ENCODE measurements at regions not wholly inside any gene's neighbourhood (a gene's known extent, or its start where the extent isn't known, plus 50 kb on each side); places are given as distances from the start of the nearest gene placed in this dataset.
"Not testable (repeated sequence)": the region's sequence is repeated elsewhere in the genome, so short reads cannot be mapped to it uniquely, and the experiment has no call there.

DNA sequence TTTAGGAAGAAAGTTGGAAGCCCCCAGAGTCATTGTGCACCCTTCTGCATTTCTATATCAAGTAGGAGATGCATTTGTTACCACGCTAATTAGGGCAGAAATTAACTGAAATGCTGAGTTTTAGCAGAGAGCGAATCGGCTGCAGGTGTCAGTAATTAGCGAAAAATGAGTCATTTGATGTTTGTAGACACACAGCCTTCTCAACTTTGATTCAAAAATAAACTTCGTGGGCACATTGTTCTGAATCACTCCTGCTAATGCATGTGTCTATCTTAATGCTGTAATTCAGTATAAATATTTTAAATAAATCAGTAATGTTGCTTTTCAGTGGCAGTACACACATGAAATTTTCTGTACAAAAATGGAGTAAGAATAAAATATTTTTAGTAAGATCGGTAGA, 109.5 kb upstream of the CARD11 start:
- no peak for DNase-seq (ENCODE audit: low read depth, low spot score)
- no peak overlapping the region for H3K9ac ChIP-seq (ENCODE audit: insufficient read length)

GRCh38 chr7:3154317-3154716, 110.7 kb upstream of the CARD11 start:
- no peak for DNase-seq (ENCODE audit: low read depth, low spot score)
- H3K4me3 ChIP-seq = no peak overlapping the region
- H3K36me3 ChIP-seq (ENCODE audit: insufficient read depth, low read length) = no peaks in the 10 kb centered on the region
- no peaks in the 10 kb centered on the region for H3K9me3 ChIP-seq (ENCODE audit: low read depth, low read length)
- TF ChIP-seq FOXP2 (optimal IDR thresholded peaks at IDR 0.05; ENCODE audit: control extremely low read depth, extremely low read length, insufficient read depth) (no peak), EZH2 (IDR thresholded peaks at IDR 0.05) (no peak), POLR2AphosphoS5 (IDR thresholded peaks at IDR 0.05; ENCODE audit: borderline replicate concordance, low read depth, low read length) (no peak)
- no peak overlapping the region for H3K27ac ChIP-seq
- no peak overlapping the region for H3K9ac ChIP-seq (ENCODE audit: insufficient read length)

More for the DNA sequence above, 109.5 kb upstream of the CARD11 start:
- H3K9me3 ChIP-seq (ENCODE audit: low read depth, low read length) = no peaks in the 10 kb centered on the region
- TF ChIP-seq FOXP2 (optimal IDR thresholded peaks at IDR 0.05; ENCODE audit: control extremely low read depth, extremely low read length, insufficient read depth) (no peak), POLR2AphosphoS5 (IDR thresholded peaks at IDR 0.05; ENCODE audit: borderline replicate concordance, low read depth, low read length) (no peak), EZH2 (IDR thresholded peaks at IDR 0.05) (no peak)
- no peak overlapping the region for H3K4me3 ChIP-seq
- peak overlapping the region; percentile 48; the same call in 1 of the 2 replicates for H3K27ac ChIP-seq
- H3K36me3 ChIP-seq (ENCODE audit: insufficient read depth, low read length) = no peaks in the 10 kb centered on the region

- TF ChIP-seq EZH2 (IDR thresholded peaks at IDR 0.05) (no peak), POLR2AphosphoS5 (IDR thresholded peaks at IDR 0.05; ENCODE audit: borderline replicate concordance, low read depth, low read length) (no peak), FOXP2 (optimal IDR thresholded peaks at IDR 0.05; ENCODE audit: control extremely low read depth, extremely low read length, insufficient read depth) (no peak)
- no peaks in the 10 kb centered on the region for H3K36me3 ChIP-seq (ENCODE audit: insufficient read depth, low read length)
- no peaks in the 10 kb centered on the region for H3K9me3 ChIP-seq (ENCODE audit: low read depth, low read length)
- H3K27ac ChIP-seq = no peak overlapping the region
- H3K4me3 ChIP-seq = no peak overlapping the region
- H3K9ac ChIP-seq (ENCODE audit: insufficient read length) = no peak overlapping the region
- peak; percentile 52 for DNase-seq (ENCODE audit: low read depth, low spot score)
Measured at GRCh38 chr7:3154881-3155494, 111.3 kb upstream of the CARD11 start.

DNA sequence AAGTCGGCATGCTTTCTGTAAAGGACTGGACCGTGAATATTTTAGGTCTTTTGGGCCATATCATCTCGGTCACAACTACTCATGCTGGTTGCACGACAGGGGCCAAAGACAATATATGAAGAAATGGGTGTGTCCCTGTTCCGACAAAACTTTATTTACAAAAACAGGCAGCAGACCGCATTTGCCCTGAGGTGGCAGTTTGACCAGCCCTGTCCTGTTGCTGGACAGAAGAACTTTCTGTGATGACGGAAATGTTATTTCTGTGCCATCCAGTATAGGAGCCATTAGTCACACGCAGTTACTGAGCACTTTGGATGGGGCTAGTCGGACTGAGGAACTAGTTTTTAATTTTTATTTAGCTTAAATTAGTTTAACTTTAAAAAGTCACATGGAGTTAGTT, 112.8 kb upstream of the CARD11 start:
- no peak overlapping the region for H3K4me3 ChIP-seq
- H3K9me3 ChIP-seq (ENCODE audit: low read depth, low read length) = no peaks in the 10 kb centered on the region
- H3K36me3 ChIP-seq (ENCODE audit: insufficient read depth, low read length) = no peaks in the 10 kb centered on the region
- no peak overlapping the region for H3K9ac ChIP-seq (ENCODE audit: insufficient read length)
- no peak for DNase-seq (ENCODE audit: low read depth, low spot score)
- no peak overlapping the region for H3K27ac ChIP-seq
- no peak for TF ChIP-seq POLR2AphosphoS5 (IDR thresholded peaks at IDR 0.05; ENCODE audit: borderline replicate concordance, low read depth, low read length)
- no peak for TF ChIP-seq EZH2 (IDR thresholded peaks at IDR 0.05)
- TF ChIP-seq FOXP2 (optimal IDR thresholded peaks at IDR 0.05; ENCODE audit: control extremely low read depth, extremely low read length, insufficient read depth) = no peak

DNA sequence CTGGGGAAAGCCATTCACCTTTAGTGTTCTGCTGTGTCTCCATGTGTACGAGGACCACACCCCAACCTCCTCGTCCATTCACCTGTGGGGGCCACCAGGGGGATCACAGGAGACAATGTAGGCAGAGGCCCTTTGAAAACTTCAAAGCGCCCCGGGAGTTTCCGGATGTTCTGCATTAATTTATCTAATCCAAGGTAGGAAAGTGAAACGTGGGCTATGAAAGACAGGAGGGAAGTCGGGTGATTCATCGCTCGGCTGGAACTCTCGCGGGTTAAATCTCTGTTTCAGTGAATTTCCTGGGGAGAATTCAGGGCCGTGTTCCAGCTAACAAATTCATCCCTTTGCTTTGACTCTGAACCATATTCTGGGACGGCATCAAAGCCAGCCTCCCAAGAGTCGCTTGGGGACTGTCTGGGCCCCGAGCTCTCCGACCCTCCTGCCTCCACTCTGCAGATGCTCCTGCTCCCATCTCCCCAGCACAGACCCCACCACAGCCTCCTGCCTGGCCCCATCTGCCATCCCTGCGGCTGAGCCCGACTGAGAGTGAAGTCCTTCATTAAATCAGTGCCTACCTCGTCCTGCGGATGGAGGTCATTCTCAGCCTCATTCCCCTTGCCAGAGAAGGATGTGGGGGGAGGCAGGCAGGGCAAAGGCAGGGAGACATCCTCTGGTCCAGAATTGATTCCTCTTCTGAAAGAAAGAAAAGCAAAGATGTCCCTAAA, 114.1 kb upstream of the CARD11 start:
- no peak overlapping the region for H3K4me3 ChIP-seq
- no peaks in the 10 kb centered on the region for H3K36me3 ChIP-seq (ENCODE audit: insufficient read depth, low read length)

DNA sequence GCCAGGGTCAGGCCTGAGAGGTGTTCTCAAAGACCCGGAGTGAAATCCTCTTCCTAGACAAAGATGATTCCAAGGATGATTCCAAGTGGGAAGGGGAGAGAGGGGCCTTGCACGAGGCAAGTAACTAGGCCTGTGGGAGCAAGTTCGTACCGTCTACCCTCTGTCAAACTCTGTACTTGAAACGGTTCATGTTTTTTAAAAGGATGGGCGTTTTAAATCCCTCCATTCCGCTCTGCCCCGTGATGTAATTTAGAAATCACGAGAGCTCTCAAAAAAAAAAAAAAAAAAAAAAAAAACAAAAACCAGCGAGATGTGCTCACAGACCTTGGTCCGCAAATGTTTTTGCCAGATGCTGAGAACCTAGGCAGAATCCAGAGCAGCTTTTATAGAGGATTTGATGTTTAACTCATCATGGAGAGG, 114.7 kb upstream of the CARD11 start:
- no peak for DNase-seq (ENCODE audit: low read depth, low spot score)
- H3K36me3 ChIP-seq (ENCODE audit: insufficient read depth, low read length) = no peaks in the 10 kb centered on the region
- no peak overlapping the region for H3K27ac ChIP-seq
- no peak overlapping the region for H3K4me3 ChIP-seq
- TF ChIP-seq FOXP2 (optimal IDR thresholded peaks at IDR 0.05; ENCODE audit: control extremely low read depth, extremely low read length, insufficient read depth) = no peak
- no peak for TF ChIP-seq EZH2 (IDR thresholded peaks at IDR 0.05)
- TF ChIP-seq POLR2AphosphoS5 (IDR thresholded peaks at IDR 0.05; ENCODE audit: borderline replicate concordance, low read depth, low read length) = no peak
- H3K9me3 ChIP-seq (ENCODE audit: low read depth, low read length) = no peaks in the 10 kb centered on the region
- no peak overlapping the region for H3K9ac ChIP-seq (ENCODE audit: insufficient read length)

More for the DNA sequence above, 114.1 kb upstream of the CARD11 start:
- DNase-seq (ENCODE audit: low read depth, low spot score) = no peak
- Histone ChIP-seq H3K9ac (ENCODE audit: insufficient read length) (no peak overlapping the region), H3K9me3 (ENCODE audit: low read depth, low read length) (no peaks in the 10 kb centered on the region), H3K27ac (no peak overlapping the region)
- no peak for TF ChIP-seq POLR2AphosphoS5 (IDR thresholded peaks at IDR 0.05; ENCODE audit: borderline replicate concordance, low read depth, low read length)
- TF ChIP-seq EZH2 (IDR thresholded peaks at IDR 0.05) = no peak
- no peak for TF ChIP-seq FOXP2 (optimal IDR thresholded peaks at IDR 0.05; ENCODE audit: control extremely low read depth, extremely low read length, insufficient read depth)

GRCh38 chr7:3159039-3159438, 115.4 kb upstream of the CARD11 start:
- Histone ChIP-seq H3K9me3 (ENCODE audit: low read depth, low read length) (no peaks in the 10 kb centered on the region), H3K27ac (no peak overlapping the region), H3K4me3 (no peak overlapping the region), H3K36me3 (ENCODE audit: insufficient read depth, low read length) (no peaks in the 10 kb centered on the region), H3K9ac (ENCODE audit: insufficient read length) (no peak overlapping the region)
- no peak for DNase-seq (ENCODE audit: low read depth, low spot score)
- TF ChIP-seq POLR2AphosphoS5 (IDR thresholded peaks at IDR 0.05; ENCODE audit: borderline replicate concordance, low read depth, low read length) = no peak
- no peak for TF ChIP-seq FOXP2 (optimal IDR thresholded peaks at IDR 0.05; ENCODE audit: control extremely low read depth, extremely low read length, insufficient read depth)
- TF ChIP-seq EZH2 (IDR thresholded peaks at IDR 0.05) = no peak

- Histone ChIP-seq H3K36me3 (ENCODE audit: insufficient read depth, low read length) (no peaks in the 10 kb centered on the region), H3K9ac (ENCODE audit: insufficient read length) (no peak overlapping the region), H3K9me3 (ENCODE audit: low read depth, low read length) (no peaks in the 10 kb centered on the region), H3K27ac (no peak overlapping the region), H3K4me3 (no peak overlapping the region)
- no peak for TF ChIP-seq EZH2 (IDR thresholded peaks at IDR 0.05)
- TF ChIP-seq FOXP2 (optimal IDR thresholded peaks at IDR 0.05; ENCODE audit: control extremely low read depth, extremely low read length, insufficient read depth) = no peak
- TF ChIP-seq POLR2AphosphoS5 (IDR thresholded peaks at IDR 0.05; ENCODE audit: borderline replicate concordance, low read depth, low read length) = no peak
- no peak for DNase-seq (ENCODE audit: low read depth, low spot score)
Measured at GRCh38 chr7:3159445-3159844, 115.8 kb upstream of the CARD11 start.

- not testable (repeated sequence) for H3K36me3 ChIP-seq (ENCODE audit: insufficient read depth, low read length); H3K9me3 ChIP-seq (ENCODE audit: low read depth, low read length); H3K27ac ChIP-seq; DNase-seq (ENCODE audit: low read depth, low spot score); H3K4me3 ChIP-seq; H3K9ac ChIP-seq (ENCODE audit: insufficient read length)
Measured at GRCh38 chr7:3159926-3160325, 116.3 kb upstream of the CARD11 start.
